ENCODE measurements at regions not wholly inside any gene's neighbourhood (a gene's known extent, or its start where the extent isn't known, plus 50 kb on each side); places are given as distances from the start of the nearest gene placed in this dataset.

DNA sequence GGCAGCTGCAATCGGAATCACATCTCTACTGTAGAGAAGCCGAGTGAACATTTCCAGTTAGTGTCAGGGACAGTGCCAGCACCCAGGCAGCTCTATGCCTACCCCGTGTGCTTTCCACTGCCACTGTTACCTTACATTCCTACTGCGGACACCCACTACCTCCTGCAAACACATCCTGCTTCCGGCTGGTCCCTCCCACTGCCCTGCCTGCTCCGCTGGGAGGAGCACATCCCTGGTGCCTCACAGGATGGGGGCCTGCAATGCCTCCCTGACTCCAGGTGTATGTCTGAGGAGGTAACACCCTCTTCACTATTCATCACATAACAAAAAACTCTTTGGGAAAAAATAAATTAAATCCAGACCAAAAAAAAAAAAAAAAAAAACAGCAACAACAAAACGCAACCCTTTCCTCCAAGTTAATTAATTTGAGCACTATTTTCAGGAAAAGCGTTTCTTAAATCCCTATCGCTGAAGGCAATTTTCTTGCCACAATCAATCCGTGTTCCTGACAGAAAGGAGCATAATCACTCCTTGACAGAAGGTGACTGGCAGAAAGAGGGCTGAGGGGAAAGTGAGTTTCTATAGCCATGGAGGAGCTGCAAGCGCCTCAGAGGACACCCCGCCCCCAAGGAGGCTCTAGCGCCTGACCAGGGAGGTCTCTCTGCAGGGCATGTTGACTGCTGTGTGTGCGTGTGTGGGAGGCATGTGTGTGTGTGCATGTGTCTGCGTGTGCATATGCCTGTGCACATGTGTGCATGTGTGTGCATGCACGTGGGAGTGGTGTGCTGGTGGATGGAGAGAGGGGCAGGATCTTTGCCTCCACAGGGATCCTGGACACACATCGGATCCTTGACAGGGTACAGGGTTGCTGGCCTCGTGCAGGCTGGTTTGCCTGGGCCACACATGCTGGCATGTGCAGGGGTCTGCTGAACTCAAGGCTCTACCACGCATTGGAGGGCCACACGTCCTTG, 134.8 kb upstream of the NTM start:
- H3K4me3 Mint-ChIP-seq: no peak overlapping the region
- no peaks in the 10 kb centered on the region for H3K9me3 Mint-ChIP-seq
- no peaks in the 10 kb centered on the region for H3K36me3 Mint-ChIP-seq (ENCODE audit: low read depth)
- H3K27me3 Mint-ChIP-seq: no peaks in the 10 kb centered on the region
- H3K4me1 Mint-ChIP-seq (ENCODE audit: low read depth): no peaks in the 10 kb centered on the region
- H3K27ac Mint-ChIP-seq: no peak overlapping the region

DNA sequence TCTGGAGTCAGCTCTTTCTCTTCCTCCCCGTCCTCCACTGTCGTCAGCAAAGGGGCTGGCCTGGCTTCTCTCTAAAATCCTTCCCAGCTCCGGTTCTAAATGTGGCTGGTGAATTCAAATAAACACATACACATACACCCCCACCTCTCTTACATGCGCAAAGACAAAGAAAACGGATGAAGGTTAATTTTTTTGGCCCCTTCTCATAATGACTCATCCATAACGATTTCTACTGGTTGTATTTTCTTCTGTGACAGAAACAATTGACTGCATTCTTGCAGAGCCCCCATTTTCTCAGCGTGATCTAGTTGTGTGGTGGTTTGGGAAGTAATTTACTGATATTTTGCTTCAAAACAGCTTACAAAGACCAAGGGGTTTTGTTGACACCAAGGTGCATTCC, 130.0 kb upstream of the NTM start:
- Mint-ChIP-seq H3K4me1 (ENCODE audit: low read depth) (no peaks in the 10 kb centered on the region), H3K36me3 (ENCODE audit: low read depth) (no peaks in the 10 kb centered on the region), H3K9me3 (no peaks in the 10 kb centered on the region), H3K27ac (no peak overlapping the region), H3K4me3 (no peak overlapping the region), H3K27me3 (peaks cover 5% of the 10 kb centered on the region)

DNA sequence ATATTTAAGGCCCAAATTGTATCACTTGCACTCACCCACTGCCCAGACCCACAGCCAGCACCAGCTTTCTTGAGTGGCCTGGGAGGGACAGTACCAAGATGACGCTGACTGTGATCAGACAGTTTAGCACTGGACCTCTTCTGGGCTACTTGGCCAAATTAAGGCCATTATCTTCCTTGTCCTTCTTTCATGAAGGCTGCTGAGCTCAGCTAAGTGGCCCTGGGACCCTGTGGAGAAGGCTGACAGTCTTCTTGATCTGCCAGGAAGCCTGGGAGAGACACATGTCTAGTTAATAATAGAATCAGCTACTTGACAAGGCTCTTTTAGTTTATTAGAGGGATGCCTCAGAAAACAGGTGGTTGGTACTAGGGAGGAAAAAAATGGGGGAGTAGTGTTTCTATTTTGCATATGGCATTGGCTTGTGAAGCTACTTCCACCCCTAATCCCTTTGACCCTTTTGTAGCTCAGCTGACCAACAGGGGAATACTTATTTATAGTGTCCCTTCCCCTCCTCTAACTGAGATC, 127.9 kb upstream of the NTM start:
- Mint-ChIP-seq H3K36me3 (ENCODE audit: low read depth) (no peaks in the 10 kb centered on the region), H3K4me3 (no peak overlapping the region), H3K27me3 (peaks cover 19% of the 10 kb centered on the region), H3K27ac (no peak overlapping the region), H3K9me3 (no peaks in the 10 kb centered on the region), H3K4me1 (ENCODE audit: low read depth) (no peaks in the 10 kb centered on the region)

DNA sequence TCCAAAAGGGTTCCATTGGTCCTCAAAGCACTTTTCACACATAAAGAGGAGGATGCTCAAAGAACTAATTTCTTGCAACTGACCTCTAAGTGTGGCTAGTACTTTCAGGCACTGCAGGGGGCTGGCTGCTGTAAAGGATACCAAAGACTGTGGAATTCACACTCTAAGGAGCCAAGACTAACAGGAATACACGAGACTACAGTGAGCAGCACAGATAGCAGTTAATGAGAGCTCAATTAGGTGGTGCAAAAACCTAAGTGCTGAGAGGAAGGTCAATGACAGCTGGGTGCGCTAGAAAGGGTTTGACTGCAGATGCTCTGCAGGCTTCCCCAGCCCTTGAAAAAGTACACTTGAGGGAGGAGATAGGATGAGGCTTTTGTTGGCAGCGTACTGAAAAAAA, 124.3 kb upstream of the NTM start:
- no peaks in the 10 kb centered on the region for H3K36me3 Mint-ChIP-seq (ENCODE audit: low read depth)
- no peak overlapping the region for H3K4me3 Mint-ChIP-seq
- no peaks in the 10 kb centered on the region for H3K4me1 Mint-ChIP-seq (ENCODE audit: low read depth)
- H3K27me3 Mint-ChIP-seq: peaks cover 29% of the 10 kb centered on the region
- H3K27ac Mint-ChIP-seq: no peak overlapping the region
- no peaks in the 10 kb centered on the region for H3K9me3 Mint-ChIP-seq

DNA sequence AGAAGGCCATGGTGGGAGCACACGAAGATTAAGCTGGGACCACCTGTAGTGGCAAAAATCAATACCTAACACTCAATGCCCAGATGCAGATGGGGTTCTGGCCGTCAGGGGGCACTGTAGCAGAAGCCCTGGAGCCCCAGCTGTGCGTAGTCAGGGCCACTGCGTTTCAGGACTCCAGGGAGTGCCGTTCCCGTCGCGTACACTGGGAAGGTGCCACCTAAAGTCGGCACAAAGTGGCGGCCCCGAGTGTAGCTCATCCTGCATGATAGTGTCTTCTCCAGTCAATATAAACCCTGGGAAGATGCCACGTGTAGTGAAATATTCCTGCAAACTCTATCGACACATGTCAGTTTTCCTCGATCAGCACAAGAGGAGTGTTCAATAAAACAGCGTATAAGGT, 123.8 kb upstream of the NTM start:
- Mint-ChIP-seq H3K27ac (no peak overlapping the region), H3K27me3 (peaks cover 29% of the 10 kb centered on the region), H3K9me3 (no peaks in the 10 kb centered on the region), H3K4me3 (no peak overlapping the region), H3K4me1 (ENCODE audit: low read depth) (no peaks in the 10 kb centered on the region), H3K36me3 (ENCODE audit: low read depth) (no peaks in the 10 kb centered on the region)

DNA sequence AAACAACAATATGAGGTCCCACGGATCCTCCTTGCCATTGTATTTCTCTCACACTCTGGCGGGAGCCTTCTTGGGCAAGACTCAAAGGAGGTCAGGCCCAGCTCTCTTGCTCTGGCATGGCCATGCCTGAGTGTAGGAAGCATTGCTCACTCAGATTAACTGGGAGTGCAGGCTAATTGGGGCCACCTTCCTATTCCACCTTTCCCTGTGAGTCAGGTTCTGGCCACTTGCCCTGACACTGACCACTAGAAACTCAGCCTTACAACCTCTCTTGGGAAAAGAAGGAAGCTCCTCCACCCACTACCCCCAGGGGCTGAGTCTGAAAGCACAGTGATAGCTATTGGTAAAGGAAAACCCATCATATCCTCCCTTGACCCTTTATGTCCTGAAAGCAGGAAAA, 121.8 kb upstream of the NTM start:
- no peaks in the 10 kb centered on the region for H3K36me3 Mint-ChIP-seq (ENCODE audit: low read depth)
- no peaks in the 10 kb centered on the region for H3K9me3 Mint-ChIP-seq
- no peak overlapping the region for H3K27ac Mint-ChIP-seq

DNA sequence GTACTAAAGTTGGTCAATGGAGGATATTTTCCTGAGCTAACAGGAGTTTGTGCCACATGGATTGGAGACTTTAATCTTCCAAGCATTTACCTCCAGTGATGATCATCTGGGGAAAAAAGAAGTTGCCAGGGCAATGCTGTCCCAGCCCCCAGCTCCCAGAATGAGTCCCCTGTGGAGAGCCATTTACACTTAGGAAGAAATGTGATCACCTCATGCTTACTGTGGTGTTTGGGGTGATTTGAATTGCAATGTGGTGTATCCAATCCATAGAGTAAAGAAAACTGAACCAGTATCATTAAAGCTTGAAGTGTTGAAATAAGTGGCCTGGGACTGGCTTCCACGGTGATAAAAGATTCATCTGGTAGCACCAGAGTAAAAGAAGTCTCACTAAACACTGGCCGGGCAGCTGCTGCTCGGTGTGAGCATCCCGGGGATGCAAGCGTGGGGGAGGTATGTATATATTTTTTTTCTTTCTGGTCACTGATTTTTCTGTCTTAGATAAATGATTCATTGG, 117.2 kb upstream of the NTM start:
- Mint-ChIP-seq H3K4me3 (no peak overlapping the region), H3K36me3 (ENCODE audit: low read depth) (no peaks in the 10 kb centered on the region), H3K27me3 (peaks cover 12% of the 10 kb centered on the region), H3K27ac (no peak overlapping the region), H3K9me3 (no peaks in the 10 kb centered on the region), H3K4me1 (ENCODE audit: low read depth) (no peaks in the 10 kb centered on the region)

More for the DNA sequence above, 121.8 kb upstream of the NTM start:
- H3K4me3 Mint-ChIP-seq: no peak overlapping the region
- H3K4me1 Mint-ChIP-seq (ENCODE audit: low read depth): no peaks in the 10 kb centered on the region
- H3K27me3 Mint-ChIP-seq: peaks cover 33% of the 10 kb centered on the region

DNA sequence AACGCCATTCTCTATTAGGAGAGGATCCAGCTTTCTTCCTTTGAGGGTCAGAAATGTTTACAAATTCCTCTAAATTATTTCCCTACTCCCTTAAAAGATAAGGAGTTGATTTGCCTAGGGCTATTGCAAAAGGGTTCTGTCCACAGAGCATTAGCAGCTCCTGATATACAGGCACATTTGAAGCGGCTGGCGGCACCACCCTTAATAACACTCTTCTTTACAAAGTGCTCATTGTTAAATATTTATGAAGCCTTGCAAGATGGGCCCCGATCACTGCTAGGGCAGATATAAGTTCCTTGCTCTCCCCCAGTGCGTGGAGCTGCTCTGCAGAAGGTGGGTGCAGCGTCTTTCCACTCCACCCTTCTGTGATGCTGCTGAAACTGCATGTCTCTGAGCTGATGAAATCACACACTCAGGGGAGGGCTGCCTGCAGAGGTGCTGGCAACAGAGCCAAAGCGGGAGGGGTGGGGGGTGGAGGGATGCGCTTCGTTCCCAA, 116.7 kb upstream of the NTM start:
- H3K36me3 Mint-ChIP-seq (ENCODE audit: low read depth): no peaks in the 10 kb centered on the region
- no peak overlapping the region for H3K27ac Mint-ChIP-seq
- no peak overlapping the region for H3K4me3 Mint-ChIP-seq
- H3K27me3 Mint-ChIP-seq: peaks cover 12% of the 10 kb centered on the region
- no peaks in the 10 kb centered on the region for H3K4me1 Mint-ChIP-seq (ENCODE audit: low read depth)
- H3K9me3 Mint-ChIP-seq: no peaks in the 10 kb centered on the region

DNA sequence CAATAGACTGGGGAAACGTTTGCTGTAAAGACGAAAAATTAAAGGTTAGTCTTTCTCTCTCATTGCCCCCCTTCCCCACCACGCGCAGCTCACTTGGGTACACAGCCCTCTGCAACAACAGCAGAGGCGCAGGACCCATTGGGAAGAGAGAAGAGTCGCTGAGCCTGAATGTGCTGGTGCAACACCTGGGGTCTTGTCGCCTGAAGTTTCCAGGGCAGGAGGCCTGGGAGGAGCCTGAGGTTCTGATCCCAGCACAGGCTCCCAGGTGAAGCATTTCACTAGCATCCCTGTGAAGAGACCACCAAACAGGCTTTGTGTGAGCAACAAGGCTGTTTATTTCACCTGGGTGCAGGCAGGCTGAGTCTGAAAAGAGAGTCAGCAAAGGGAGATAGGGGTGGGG, 116.2 kb upstream of the NTM start:
- peaks cover 7% of the 10 kb centered on the region for H3K27me3 Mint-ChIP-seq
- no peak overlapping the region for H3K27ac Mint-ChIP-seq
- H3K36me3 Mint-ChIP-seq (ENCODE audit: low read depth): no peaks in the 10 kb centered on the region
- H3K9me3 Mint-ChIP-seq: no peaks in the 10 kb centered on the region
- no peak overlapping the region for H3K4me3 Mint-ChIP-seq
- H3K4me1 Mint-ChIP-seq (ENCODE audit: low read depth): no peaks in the 10 kb centered on the region

DNA sequence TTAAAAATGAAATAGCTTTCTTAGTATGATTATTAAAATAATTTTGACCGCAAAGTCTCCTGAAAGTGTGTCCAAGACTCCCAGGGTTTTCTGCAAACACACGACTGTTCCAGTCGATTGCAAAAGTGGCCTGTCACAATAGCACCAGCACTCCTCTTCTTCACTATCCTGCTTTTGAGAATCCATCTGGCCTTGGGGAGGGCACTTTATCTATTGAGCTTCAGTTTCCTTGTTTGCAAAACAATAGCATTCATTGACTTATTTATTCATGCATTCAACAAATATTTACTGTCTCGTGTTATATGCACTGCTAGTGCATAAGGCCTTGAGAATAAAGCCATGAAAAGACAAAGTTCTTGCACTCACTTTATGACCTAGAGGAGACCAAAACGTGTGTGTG, 96.2 kb upstream of the NTM start:
- Mint-ChIP-seq H3K4me3 (no peak overlapping the region), H3K9me3 (peaks cover 18% of the 10 kb centered on the region), H3K27ac (no peak overlapping the region), H3K4me1 (ENCODE audit: low read depth) (no peaks in the 10 kb centered on the region), H3K36me3 (ENCODE audit: low read depth) (no peaks in the 10 kb centered on the region), H3K27me3 (no peaks in the 10 kb centered on the region)

DNA sequence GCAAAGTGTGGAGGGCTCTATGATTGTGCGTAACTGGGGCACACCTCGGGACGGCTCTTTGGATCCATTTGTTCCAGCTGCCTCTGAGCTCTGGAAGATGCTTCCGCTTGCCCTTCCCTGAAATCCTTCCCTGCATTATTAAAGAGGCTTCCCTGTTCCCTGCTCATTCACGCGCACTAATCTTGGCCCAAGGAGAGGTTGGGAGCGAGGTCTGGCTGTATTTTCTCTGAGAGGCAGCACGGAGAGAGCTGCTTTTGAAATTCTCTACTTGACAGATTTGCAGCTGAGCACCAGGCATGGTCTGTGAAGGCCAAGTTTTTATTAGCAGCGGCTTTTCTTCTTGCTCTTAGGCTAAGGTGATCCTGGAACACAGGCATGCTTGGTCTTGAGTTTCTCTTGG, 94.8 kb upstream of the NTM start:
- Mint-ChIP-seq H3K9me3 (peaks cover 12% of the 10 kb centered on the region), H3K36me3 (ENCODE audit: low read depth) (no peaks in the 10 kb centered on the region), H3K4me1 (ENCODE audit: low read depth) (no peaks in the 10 kb centered on the region), H3K27me3 (no peaks in the 10 kb centered on the region), H3K4me3 (no peak overlapping the region), H3K27ac (no peak overlapping the region)

DNA sequence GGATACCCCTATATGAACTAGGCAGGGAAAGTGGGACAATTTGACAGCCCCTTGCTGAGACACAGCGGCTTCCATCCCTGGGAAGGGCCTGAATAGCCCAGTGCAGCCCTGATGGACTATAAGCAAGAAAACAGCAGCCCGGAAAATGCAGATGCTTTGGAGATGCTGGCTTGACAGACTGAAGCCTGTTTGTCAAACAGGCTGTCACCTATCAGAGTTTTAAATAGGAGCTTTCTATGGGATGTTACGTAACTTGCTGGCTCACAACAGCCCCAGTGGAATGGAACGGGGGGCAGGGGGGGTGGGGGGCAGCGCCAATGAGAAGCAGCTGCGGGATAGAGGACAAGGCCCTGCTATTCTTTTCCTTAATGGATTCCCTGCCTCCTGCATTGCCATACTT, 91.9 kb upstream of the NTM start:
- Mint-ChIP-seq H3K27ac (no peak overlapping the region), H3K4me3 (no peak overlapping the region), H3K36me3 (ENCODE audit: low read depth) (no peaks in the 10 kb centered on the region), H3K4me1 (ENCODE audit: low read depth) (no peaks in the 10 kb centered on the region), H3K27me3 (no peaks in the 10 kb centered on the region), H3K9me3 (no peaks in the 10 kb centered on the region)

DNA sequence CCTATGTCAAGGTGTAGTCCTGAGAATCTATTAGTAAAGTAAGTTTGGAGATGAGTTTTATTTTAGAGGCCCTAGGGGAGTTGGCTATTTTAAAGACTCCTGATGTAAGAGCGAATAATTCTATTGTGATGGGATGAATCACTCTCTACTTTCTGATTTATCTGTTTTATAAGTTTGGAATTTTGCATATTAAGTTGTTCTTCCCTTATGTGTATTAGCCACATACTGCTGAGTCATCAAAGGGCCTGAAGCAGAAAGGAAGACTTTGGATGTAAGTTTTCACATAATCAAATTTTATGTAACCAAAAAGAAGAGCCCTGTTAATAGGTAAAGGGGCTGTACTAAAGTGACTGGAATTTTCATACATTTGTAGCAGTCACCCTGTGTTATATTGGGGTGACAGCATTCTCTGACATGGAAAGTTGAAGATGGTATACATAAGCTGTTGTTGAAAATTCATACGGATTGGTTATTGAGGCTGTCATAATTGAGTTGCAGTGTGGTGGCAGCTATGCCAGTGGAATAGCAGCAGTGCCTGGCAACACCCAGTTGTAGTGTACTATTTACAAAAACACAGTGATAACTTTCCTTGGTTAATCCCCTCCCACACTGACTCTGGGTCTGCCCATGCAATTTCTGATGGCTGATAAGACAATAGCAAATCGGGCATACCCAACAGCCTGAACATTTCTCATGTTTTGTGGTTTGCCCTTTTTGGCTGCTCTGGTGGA, 90.6 kb upstream of the NTM start:
- no peak overlapping the region for H3K4me3 Mint-ChIP-seq
- no peaks in the 10 kb centered on the region for H3K9me3 Mint-ChIP-seq
- H3K4me1 Mint-ChIP-seq (ENCODE audit: low read depth): no peaks in the 10 kb centered on the region
- H3K27me3 Mint-ChIP-seq: no peaks in the 10 kb centered on the region
- H3K36me3 Mint-ChIP-seq (ENCODE audit: low read depth): no peaks in the 10 kb centered on the region
- no peak overlapping the region for H3K27ac Mint-ChIP-seq

DNA sequence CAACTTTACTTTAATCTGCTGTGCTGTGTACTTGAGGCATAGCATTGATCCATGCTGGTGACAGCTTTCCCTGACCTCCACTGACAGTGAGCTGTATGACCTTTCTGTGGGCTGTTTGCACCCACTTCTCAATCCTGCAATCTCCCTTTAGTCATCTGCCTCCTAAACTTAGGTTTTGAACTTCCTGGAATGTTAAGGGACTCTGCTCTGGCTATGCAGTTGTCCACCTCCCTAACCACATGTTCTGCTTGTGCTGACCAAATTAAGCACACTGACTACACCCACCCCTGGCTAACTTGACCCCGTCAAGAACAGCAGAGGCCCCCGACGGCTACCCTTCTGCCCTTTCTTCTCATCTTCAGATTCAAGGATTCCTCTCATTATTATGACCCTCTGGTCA, 89.1 kb upstream of the NTM start:
- Mint-ChIP-seq H3K36me3 (ENCODE audit: low read depth) (no peaks in the 10 kb centered on the region), H3K4me1 (ENCODE audit: low read depth) (no peaks in the 10 kb centered on the region), H3K27ac (no peak overlapping the region), H3K9me3 (no peaks in the 10 kb centered on the region), H3K4me3 (no peak overlapping the region), H3K27me3 (no peaks in the 10 kb centered on the region)

DNA sequence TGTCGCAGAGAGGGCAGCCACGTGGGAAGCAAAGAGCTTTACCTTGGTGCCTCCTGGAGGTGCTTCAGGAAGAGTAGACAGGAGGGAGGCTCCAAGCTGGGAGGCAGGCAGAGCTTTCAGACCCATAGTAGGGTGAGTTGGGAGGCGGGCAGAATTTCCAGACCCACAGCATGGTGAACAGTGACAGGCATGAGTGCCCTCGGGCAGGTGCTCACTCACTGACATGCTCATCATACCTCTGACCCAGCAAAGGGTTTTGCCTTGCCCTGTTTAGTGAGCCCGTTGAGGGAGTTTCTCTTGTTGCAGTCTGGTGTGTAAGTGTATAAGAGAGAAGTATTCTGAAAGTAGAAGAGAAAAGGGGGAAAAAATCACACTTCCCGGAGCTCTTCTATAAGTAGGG, 86.4 kb upstream of the NTM start:
- H3K27me3 Mint-ChIP-seq: no peaks in the 10 kb centered on the region
- no peaks in the 10 kb centered on the region for H3K36me3 Mint-ChIP-seq (ENCODE audit: low read depth)
- H3K4me3 Mint-ChIP-seq: no peak overlapping the region
- H3K27ac Mint-ChIP-seq: no peak overlapping the region
- H3K9me3 Mint-ChIP-seq: no peaks in the 10 kb centered on the region
- H3K4me1 Mint-ChIP-seq (ENCODE audit: low read depth): no peaks in the 10 kb centered on the region

Measured in stimulated activated naive CD8-positive, alpha-beta T cell treated with anti-CD3 and anti-CD28 coated beads, Interleukin-15, Interleukin-2, amounts not matched to agents 100 ng/mL and 50 ng/mL, for 24 hours (primary cell).